GM23248 (cell line): ENCODE measurements at regions not wholly inside any gene's neighbourhood (a gene's known extent, or its start where the extent isn't known, plus 50 kb on each side); places are given as distances from the start of the nearest gene placed in this dataset.

ENCODE experiments used
- DNase-seq: peaks from one replicate; pipeline ENCODE4 v3.0.0-alpha.2; 2015
- H2AFZ ChIP-seq: fragments of 200-600 bp; sonication (generic); 2 replicates; pipeline ENCODE4 v1.6.1; 2016; ENCODE audit warnings: antibody characterized with exemption
- H3F3A ChIP-seq: fragments of 200-600 bp; sonication (generic); 2 replicates; pipeline ENCODE4 v1.6.1; 2016; ENCODE audit warnings: mild to moderate bottlenecking, antibody characterized with exemption, mixed run types; ENCODE audit not compliant: insufficient read depth
- H3K27ac ChIP-seq: fragments of 200-600 bp; sonication (generic); 2 replicates; pipeline ENCODE4 v1.5.1; 2016; ENCODE audit warnings: mild to moderate bottlenecking
- H3K27me3 ChIP-seq: fragments of 200-600 bp; sonication (generic); replicated peaks from 2 replicates; pipeline ENCODE4 v1.6.1; 2016; ENCODE audit warnings: mild to moderate bottlenecking; ENCODE audit not compliant: insufficient read depth
- H3K36me3 ChIP-seq: fragments of 200-600 bp; sonication (generic); 2 replicates; pipeline ENCODE4 v1.6.1; 2016; ENCODE audit warnings: low read depth, mild to moderate bottlenecking
- H3K4me1 ChIP-seq: fragments of 200-600 bp; sonication (generic); 2 replicates; pipeline ENCODE4 v1.6.1; 2016; ENCODE audit warnings: mild to moderate bottlenecking; ENCODE audit not compliant: insufficient read depth
- H3K4me2 ChIP-seq: fragments of 200-600 bp; sonication (generic); one replicate; pipeline ENCODE4 v1.6.1; 2016; ENCODE audit warnings: mild to moderate bottlenecking; ENCODE audit not compliant: unreplicated experiment
- H3K4me3 ChIP-seq: fragments of 200-600 bp; sonication (generic); 2 replicates; pipeline ENCODE4 v1.5.1; 2016; ENCODE audit warnings: mild to moderate bottlenecking
- H3K79me2 ChIP-seq: fragments of 200-600 bp; sonication (generic); 2 replicates; pipeline ENCODE4 v1.6.1; 2016; ENCODE audit warnings: mild to moderate bottlenecking; ENCODE audit not compliant: insufficient read depth
- H3K9ac ChIP-seq: fragments of 200-600 bp; sonication (generic); 2 replicates; pipeline ENCODE4 v1.6.1; 2016; ENCODE audit warnings: mild to moderate bottlenecking
- H3K9me2 ChIP-seq: fragments of 200-600 bp; sonication (generic); 2 replicates; pipeline ENCODE4 v1.6.1; 2016; ENCODE audit warnings: mixed run types, mild to moderate bottlenecking, moderate library complexity; ENCODE audit not compliant: insufficient read depth
- H3K9me3 ChIP-seq: fragments of 200-600 bp; sonication (generic); one replicate; pipeline ENCODE4 v1.6.1; 2017; ENCODE audit warnings: low read depth
- H4K20me1 ChIP-seq: fragments of 200-600 bp; sonication (generic); 2 replicates; pipeline ENCODE4 v1.6.0; 2016; ENCODE audit not compliant: insufficient read depth
- EZH2 ChIP-seq: fragments of 200-600 bp; sonication (generic); IDR thresholded peaks from 2 replicates; pipeline ENCODE4 v1.6.1; 2018; ENCODE audit warnings: antibody characterized with exemption, mild to moderate bottlenecking; ENCODE audit not compliant: insufficient read depth, poor library complexity, severe bottlenecking
- EZH2phosphoT487 ChIP-seq: fragments of 200-600 bp; sonication (generic); IDR thresholded peaks from 2 replicates; pipeline ENCODE4 v1.6.1; 2018; ENCODE audit warnings: antibody characterized with exemption, moderate library complexity, mild to moderate bottlenecking, low read depth; ENCODE audit not compliant: insufficient read depth
- WGBS, 2 experiments: methylation state at CpG; one replicate each; pipeline ENCODE4 v1.1.6; 2015 to 2017; ENCODE audit warnings: low lambda C conversion rate in 2 of 2, low coverage in 1 of 2; ENCODE audit errors: missing lambda C conversion rate in 2 of 2; 5-methylcytosine and 5-hydroxymethylcytosine counted together
- in situ Hi-C: fragments of 300-500 bp; cut with MboI; formaldehyde crosslinking; loops from 2 replicates; pipeline ENCODE4 v1.15.0; 2020

- DNase-seq, result no peak
- H3K79me2 ChIP-seq, result no peaks in the 10 kb centered on the region
- H3K9me2 ChIP-seq, result no peaks in the 10 kb centered on the region
- H3F3A ChIP-seq, result peaks cover 6% of the 10 kb centered on the region; the same call in 1 of the 2 replicates
- H3K36me3 ChIP-seq, result no peaks in the 10 kb centered on the region
- WGBS, 2 experiments, result 98 to 99% methylated on average over 10 of the region's 10 CpGs
- H3K27ac ChIP-seq, result no peak overlapping the region
- H4K20me1 ChIP-seq, result no peaks in the 10 kb centered on the region
- H3K4me1 ChIP-seq, result peaks cover 20% of the 10 kb centered on the region
- no peak overlapping the region for H3K9ac ChIP-seq
- no peak for TF ChIP-seq EZH2phosphoT487
- TF ChIP-seq EZH2, result no peak
- in situ Hi-C loops, result no loop called here
- no peaks in the 10 kb centered on the region for H3K27me3 ChIP-seq
- H2AFZ ChIP-seq, result no peak overlapping the region
- H3K9me3 ChIP-seq, result no peaks in the 10 kb centered on the region
- H3K4me3 ChIP-seq, result no peak overlapping the region
- no peak overlapping the region for H3K4me2 ChIP-seq
Measured at GRCh38 chr2:128410035-128410757, 91.5 kb upstream of the HS6ST1 start.

- peaks cover 20% of the 10 kb centered on the region for H3K4me1 ChIP-seq
- no peaks in the 10 kb centered on the region for H3K79me2 ChIP-seq
- no peaks in the 10 kb centered on the region for H3K36me3 ChIP-seq
- in situ Hi-C loops, result no loop called here
- H3K4me2 ChIP-seq, result no peak overlapping the region
- no peak overlapping the region for H3K4me3 ChIP-seq
- TF ChIP-seq EZH2, result no peak
- H3K9ac ChIP-seq, result no peak overlapping the region
- H3F3A ChIP-seq, result peaks cover 6% of the 10 kb centered on the region; the same call in 1 of the 2 replicates
- H3K27me3 ChIP-seq, result no peaks in the 10 kb centered on the region
- no peaks in the 10 kb centered on the region for H3K9me3 ChIP-seq
- no peaks in the 10 kb centered on the region for H4K20me1 ChIP-seq
- H2AFZ ChIP-seq, result no peak overlapping the region
- no peak for DNase-seq
- H3K9me2 ChIP-seq, result no peaks in the 10 kb centered on the region
- 95 to 96% methylated on average over 8 of the region's 8 CpGs for WGBS, 2 experiments
- H3K27ac ChIP-seq, result no peak overlapping the region
Measured at GRCh38 chr2:128410758-128411215, 92.1 kb upstream of the HS6ST1 start.

GRCh38 chr2:128411431-128411830 is 92.8 kb upstream of the HS6ST1 start:
- H3K9me2 ChIP-seq, result no peaks in the 10 kb centered on the region
- H3K4me3 ChIP-seq, result no peak overlapping the region
- no peak overlapping the region for H2AFZ ChIP-seq
- no peaks in the 10 kb centered on the region for H3K79me2 ChIP-seq
- no peak for DNase-seq
- no peaks in the 10 kb centered on the region for H3K36me3 ChIP-seq
- H3F3A ChIP-seq, result peaks cover 6% of the 10 kb centered on the region; the same call in 1 of the 2 replicates
- no peaks in the 10 kb centered on the region for H3K9me3 ChIP-seq
- TF ChIP-seq EZH2 (no peak), EZH2phosphoT487 (no peak)
- H3K4me2 ChIP-seq, result no peak overlapping the region
- no peak overlapping the region for H3K27ac ChIP-seq
- no peaks in the 10 kb centered on the region for H4K20me1 ChIP-seq
- H3K4me1 ChIP-seq, result peaks cover 20% of the 10 kb centered on the region
- no peak overlapping the region for H3K9ac ChIP-seq
- in situ Hi-C loops, result no loop called here
- no peaks in the 10 kb centered on the region for H3K27me3 ChIP-seq
- 94 to 97% methylated on average over 9 of the region's 9 CpGs for WGBS, 2 experiments

GRCh38 chr2:128412181-128412871 is 93.7 kb upstream of the HS6ST1 start:
- TF ChIP-seq EZH2, result no peak
- no peak for TF ChIP-seq EZH2phosphoT487
- no peaks in the 10 kb centered on the region for H3K27me3 ChIP-seq
- H3K9me2 ChIP-seq, result no peaks in the 10 kb centered on the region
- no peak overlapping the region for H3K4me2 ChIP-seq
- H3K9ac ChIP-seq, result no peak overlapping the region
- H2AFZ ChIP-seq, result no peak overlapping the region
- no peak overlapping the region for H3K4me3 ChIP-seq
- H3F3A ChIP-seq, result peaks cover 6% of the 10 kb centered on the region; the same call in 1 of the 2 replicates
- 90 to 92% methylated on average over 6 to 7 of the region's 7 CpGs for WGBS, 2 experiments
- no peaks in the 10 kb centered on the region for H3K36me3 ChIP-seq
- no peaks in the 10 kb centered on the region for H3K9me3 ChIP-seq
- H3K79me2 ChIP-seq, result no peaks in the 10 kb centered on the region
- H3K4me1 ChIP-seq, result peaks cover 20% of the 10 kb centered on the region
- no peak for DNase-seq
- H3K27ac ChIP-seq, result no peak overlapping the region
- H4K20me1 ChIP-seq, result no peaks in the 10 kb centered on the region
- in situ Hi-C loops, result no loop called here
